AG10803 (cell line): ENCODE measurements at regions not wholly inside any gene's neighbourhood (a gene's known extent, or its start where the extent isn't known, plus 50 kb on each side); places are given as distances from the start of the nearest gene placed in this dataset.

ENCODE experiments used
- DNase-seq: peaks from one replicate; pipeline ENCODE4 v3.0.0; 2010; ENCODE audit warnings: low read depth
- H3K4me3 ChIP-seq: 2 replicates; pipeline ENCODE4 v1.5.1; 2011; ENCODE audit warnings: mild to moderate bottlenecking, low read length, control low read depth
- CTCF ChIP-seq: conservative IDR thresholded peaks from 2 replicates; pipeline ENCODE4 v1.5.1; 2011; ENCODE audit warnings: mild to moderate bottlenecking, low read length, control low read depth, inconsistent platforms

DNA sequence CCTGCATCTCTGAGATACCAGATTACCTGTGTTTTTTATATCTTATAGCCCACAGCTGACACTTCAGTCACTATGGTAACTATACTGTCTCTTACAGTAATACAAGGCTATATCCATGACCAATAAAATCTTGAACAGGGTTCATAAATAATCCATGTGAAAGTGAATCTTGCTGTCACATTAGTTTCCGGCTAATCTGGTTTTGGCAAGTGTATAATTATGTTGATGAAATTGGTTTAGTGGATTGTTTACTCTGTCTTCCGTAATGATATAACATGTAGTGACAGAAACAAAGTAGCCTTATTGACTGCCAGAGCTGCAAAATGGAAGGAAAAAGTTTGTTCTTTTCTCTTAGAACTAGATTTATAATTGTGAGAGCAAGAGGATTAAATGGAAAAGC is 686.6 kb upstream of the PABPC4L start:
- no peak overlapping the region for H3K4me3 ChIP-seq
- no peak for DNase-seq
- no peak for TF ChIP-seq CTCF

GRCh38 chr4:134885436-134885835 is 683.8 kb upstream of the PABPC4L start:
- no peak overlapping the region for H3K4me3 ChIP-seq
- no peak for DNase-seq
- TF ChIP-seq CTCF: no peak

- TF ChIP-seq CTCF: no peak
- no peak overlapping the region for H3K4me3 ChIP-seq
- no peak for DNase-seq
Measured at GRCh38 chr4:134883831-134884449, 682.4 kb upstream of the PABPC4L start.

- no peak overlapping the region for H3K4me3 ChIP-seq
- no peak for DNase-seq
- no peak for TF ChIP-seq CTCF
Measured at GRCh38 chr4:134879019-134879418, 677.4 kb upstream of the PABPC4L start.

- DNase-seq: no peak
- H3K4me3 ChIP-seq: no peak overlapping the region
- TF ChIP-seq CTCF: no peak
Measured at GRCh38 chr4:134867027-134867426, 665.4 kb upstream of the PABPC4L start.

DNA sequence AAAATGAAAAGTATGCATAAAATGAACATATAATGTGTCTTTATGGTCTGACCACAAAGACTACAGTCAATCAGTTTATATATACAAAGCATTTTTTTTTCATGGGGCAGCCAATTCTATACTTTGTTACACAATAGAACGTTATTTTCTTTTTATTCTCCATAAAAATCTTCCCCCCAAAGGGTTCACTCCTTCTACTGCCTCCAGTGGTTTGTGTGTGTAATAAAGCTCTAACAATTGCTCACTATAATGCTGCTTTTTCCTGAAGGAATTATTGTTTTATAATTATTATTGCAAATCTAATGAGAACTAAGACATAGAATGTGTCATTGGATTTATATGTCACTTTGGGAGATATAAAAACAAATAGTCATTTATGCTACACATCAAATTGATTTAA is 664.1 kb upstream of the PABPC4L start:
- DNase-seq: no peak
- H3K4me3 ChIP-seq: no peak overlapping the region
- no peak for TF ChIP-seq CTCF

DNA sequence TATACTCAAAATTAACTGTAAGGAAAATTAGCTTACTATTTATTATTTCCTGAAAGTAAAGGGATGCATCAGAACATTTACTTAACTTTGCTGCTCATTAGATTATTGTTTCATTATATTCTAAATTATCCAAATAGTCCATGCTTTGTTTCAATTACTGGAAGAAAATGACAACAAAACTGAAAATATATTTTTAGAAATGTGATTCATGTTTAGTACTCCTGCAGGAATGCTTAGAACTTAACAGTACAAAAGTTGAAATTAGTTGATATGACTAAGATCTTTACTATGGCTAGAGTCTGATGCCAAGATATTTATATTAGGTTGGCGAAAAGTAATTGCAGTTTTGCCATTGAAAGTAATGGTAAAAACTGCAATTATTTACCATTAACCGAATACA is 660.5 kb upstream of the PABPC4L start:
- no peak for TF ChIP-seq CTCF
- DNase-seq: no peak
- no peak overlapping the region for H3K4me3 ChIP-seq
